ENCODE measurements at regions not wholly inside any gene's neighbourhood (a gene's known extent, or its start where the extent isn't known, plus 50 kb on each side); places are given as distances from the start of the nearest gene placed in this dataset.

- no peak for DNase-seq
- no peaks in the 10 kb centered on the region for H3K36me3 ChIP-seq (ENCODE audit: low read depth, missing control alignments)
- H3K9me3 ChIP-seq, result no peaks in the 10 kb centered on the region
- H3K27me3 ChIP-seq, result no peaks in the 10 kb centered on the region
- WGBS, 2 donors, result 60 to 70% methylated on average over 1 of the region's 1 CpG
- TF ChIP-seq POLR2A (IDR thresholded peaks at IDR 0.05) (no peak), CTCF (IDR thresholded peaks at IDR 0.05) (no peak)
- no peaks in the 10 kb centered on the region for H3K4me1 ChIP-seq
- no peak overlapping the region for H3K4me3 ChIP-seq
- intact Hi-C loops (cut with DNase I; ENCODE audit: low total_unique reads), result no loop called here
- no peak overlapping the region for H3K27ac ChIP-seq
Observed at GRCh38 chr5:21051945-21052344, 1063.9 kb upstream of the CDH18 start.

- H3K9me3 ChIP-seq, result no peaks in the 10 kb centered on the region
- 30 to 43% methylated on average over 2 of the region's 2 CpGs for WGBS, 2 donors
- no peaks in the 10 kb centered on the region for H3K36me3 ChIP-seq (ENCODE audit: low read depth, missing control alignments)
- no peaks in the 10 kb centered on the region for H3K27me3 ChIP-seq
- DNase-seq, result no peak
- intact Hi-C loops (cut with DNase I; ENCODE audit: low total_unique reads), result no loop called here
- no peak overlapping the region for H3K27ac ChIP-seq
- no peak overlapping the region for H3K4me3 ChIP-seq
- H3K4me1 ChIP-seq, result no peaks in the 10 kb centered on the region
- TF ChIP-seq CTCF (IDR thresholded peaks at IDR 0.05), result no peak
- TF ChIP-seq POLR2A (IDR thresholded peaks at IDR 0.05), result no peak
Observed at GRCh38 chr5:21049901-21050300, 1061.9 kb upstream of the CDH18 start.

GRCh38 chr5:21030981-21031380 lies 1043.0 kb upstream of the CDH18 start:
- Histone ChIP-seq H3K27ac (no peak overlapping the region), H3K4me1 (no peaks in the 10 kb centered on the region), H3K36me3 (ENCODE audit: low read depth, missing control alignments) (no peaks in the 10 kb centered on the region), H3K9me3 (no peaks in the 10 kb centered on the region), H3K4me3 (no peak overlapping the region), H3K27me3 (no peaks in the 10 kb centered on the region)
- WGBS, 2 donors, result 69 to 73% methylated on average over 4 of the region's 4 CpGs
- intact Hi-C loops (cut with DNase I; ENCODE audit: low total_unique reads), result no loop called here
- DNase-seq, result no peak
- TF ChIP-seq POLR2A (IDR thresholded peaks at IDR 0.05) (no peak), CTCF (IDR thresholded peaks at IDR 0.05) (no peak)

GRCh38 chr5:21024966-21025365 lies 1037.0 kb upstream of the CDH18 start:
- no peaks in the 10 kb centered on the region for H3K36me3 ChIP-seq (ENCODE audit: low read depth, missing control alignments)
- no peaks in the 10 kb centered on the region for H3K27me3 ChIP-seq
- H3K4me1 ChIP-seq, result no peaks in the 10 kb centered on the region
- no peak overlapping the region for H3K4me3 ChIP-seq
- no peak overlapping the region for H3K27ac ChIP-seq
- 37 to 43% methylated on average over 1 of the region's 1 CpG for WGBS, 2 donors
- DNase-seq, result no peak
- no peak for TF ChIP-seq POLR2A (IDR thresholded peaks at IDR 0.05)
- TF ChIP-seq CTCF (IDR thresholded peaks at IDR 0.05), result no peak
- intact Hi-C loops (cut with DNase I; ENCODE audit: low total_unique reads), result no loop called here
- H3K9me3 ChIP-seq, result no peaks in the 10 kb centered on the region

- Histone ChIP-seq H3K4me3 (no peak overlapping the region), H3K27me3 (no peaks in the 10 kb centered on the region), H3K4me1 (no peaks in the 10 kb centered on the region), H3K27ac (no peak overlapping the region), H3K9me3 (no peaks in the 10 kb centered on the region), H3K36me3 (ENCODE audit: low read depth, missing control alignments) (no peaks in the 10 kb centered on the region)
- DNase-seq, result no peak
- TF ChIP-seq POLR2A (IDR thresholded peaks at IDR 0.05) (no peak), CTCF (IDR thresholded peaks at IDR 0.05) (no peak)
- 38 to 50% methylated on average over 2 of the region's 2 CpGs for WGBS, 2 donors
- intact Hi-C loops (cut with DNase I; ENCODE audit: low total_unique reads), result no loop called here
Observed at GRCh38 chr5:21013237-21013636, 1025.2 kb upstream of the CDH18 start.

All from testis (tissue), 2 donors.